OCI-LY1 (cell line): ENCODE measurements at regions not wholly inside any gene's neighbourhood (a gene's known extent, or its start where the extent isn't known, plus 50 kb on each side); places are given as distances from the start of the nearest gene placed in this dataset.

Experiments used
- H2AFZ ChIP-seq: fragments of 200-600 bp; sonication (generic), shearing (Covaris generic); 2 replicates; pipeline ENCODE4 v1.6.0; 2014; ENCODE audit warnings: antibody characterized with exemption, mild to moderate bottlenecking, low read length
- H3F3A ChIP-seq: fragments of 200-600 bp; sonication (generic), shearing (Covaris generic); 2 replicates; pipeline ENCODE4 v1.6.0; 2014; ENCODE audit warnings: mild to moderate bottlenecking, antibody characterized with exemption, low read length, moderate library complexity; ENCODE audit not compliant: insufficient read depth
- H3K27ac ChIP-seq: fragments of 200-600 bp; sonication (generic); 2 replicates; pipeline ENCODE4 v1.5.1; 2014; ENCODE audit warnings: low read length, mixed run types, mild to moderate bottlenecking, low read depth; ENCODE audit not compliant: poor library complexity, severe bottlenecking
- H3K27me3 ChIP-seq: fragments of 200-600 bp; sonication (generic); 2 replicates; pipeline ENCODE4 v1.6.0; 2014; ENCODE audit warnings: antibody characterized with exemption, mild to moderate bottlenecking, low read length, moderate library complexity; ENCODE audit not compliant: insufficient read depth
- H3K36me3 ChIP-seq: fragments of 200-600 bp; sonication (generic); 2 replicates; pipeline ENCODE4 v1.6.1; 2014; ENCODE audit warnings: mild to moderate bottlenecking, antibody characterized with exemption, low read length, moderate library complexity, mixed read lengths; ENCODE audit not compliant: insufficient read depth
- H3K4me1 ChIP-seq: fragments of 200-600 bp; sonication (generic); 2 replicates; pipeline ENCODE4 v1.5.1; 2014; ENCODE audit warnings: mild to moderate bottlenecking, low read length, moderate library complexity; ENCODE audit not compliant: insufficient read depth, severe bottlenecking
- H3K4me2 ChIP-seq: fragments of 200-600 bp; sonication (generic), shearing (Covaris generic); 2 replicates; pipeline ENCODE4 v1.6.1; 2014; ENCODE audit warnings: low read length
- H3K4me3 ChIP-seq: fragments of 200-600 bp; sonication (generic); 2 replicates; pipeline ENCODE4 v1.5.1; 2014; ENCODE audit warnings: low read length, low read depth, mild to moderate bottlenecking, mixed read lengths; ENCODE audit not compliant: poor library complexity, severe bottlenecking
- H3K79me2 ChIP-seq: fragments of 200-600 bp; shearing (Covaris generic); 2 replicates; pipeline ENCODE4 v1.6.1; 2016; ENCODE audit warnings: mixed run types, low read length, mixed read lengths; ENCODE audit not compliant: insufficient read depth
- H3K9ac ChIP-seq: fragments of 200-600 bp; sonication (generic), shearing (Covaris generic); 2 replicates; pipeline ENCODE4 v1.6.1; 2014; ENCODE audit warnings: mild to moderate bottlenecking, low read length, mixed read lengths
- H3K9me2 ChIP-seq: fragments of 200-600 bp; sonication (generic), shearing (Covaris generic); 2 replicates; pipeline ENCODE4 v1.6.1; 2014; ENCODE audit warnings: low read depth, mild to moderate bottlenecking, low read length, mixed read lengths
- H3K9me3 ChIP-seq: fragments of 200-600 bp; shearing (Covaris generic); 2 replicates; pipeline ENCODE4 v1.6.1; 2014; ENCODE audit warnings: low read length, mixed read lengths
- H4K20me1 ChIP-seq: fragments of 200-600 bp; sonication (generic), shearing (Covaris generic); 2 replicates; pipeline ENCODE4 v1.6.0; 2016; ENCODE audit warnings: mild to moderate bottlenecking, low read length; ENCODE audit not compliant: insufficient read depth
- EZH2 ChIP-seq: fragments of 200-600 bp; sonication (generic), shearing (Covaris generic); IDR thresholded peaks from 2 replicates; pipeline ENCODE4 v1.8.0; 2017; ENCODE audit warnings: borderline replicate concordance, mixed run types, mild to moderate bottlenecking, antibody characterized with exemption, low read length, moderate library complexity, mixed read lengths
- TF ChIP-seq, protein P1 (sequence below): fragments of 200-600 bp; sonication (generic), shearing (Covaris generic); IDR thresholded peaks from 2 replicates; pipeline ENCODE4 v1.5.1; 2017; ENCODE audit warnings: mild to moderate bottlenecking, antibody characterized with exemption, low read length, moderate library complexity, mixed read lengths

- H3K36me3 ChIP-seq: no peaks in the 10 kb centered on the region
- H3K9ac ChIP-seq: no peak overlapping the region
- TF ChIP-seq, protein P1, sequence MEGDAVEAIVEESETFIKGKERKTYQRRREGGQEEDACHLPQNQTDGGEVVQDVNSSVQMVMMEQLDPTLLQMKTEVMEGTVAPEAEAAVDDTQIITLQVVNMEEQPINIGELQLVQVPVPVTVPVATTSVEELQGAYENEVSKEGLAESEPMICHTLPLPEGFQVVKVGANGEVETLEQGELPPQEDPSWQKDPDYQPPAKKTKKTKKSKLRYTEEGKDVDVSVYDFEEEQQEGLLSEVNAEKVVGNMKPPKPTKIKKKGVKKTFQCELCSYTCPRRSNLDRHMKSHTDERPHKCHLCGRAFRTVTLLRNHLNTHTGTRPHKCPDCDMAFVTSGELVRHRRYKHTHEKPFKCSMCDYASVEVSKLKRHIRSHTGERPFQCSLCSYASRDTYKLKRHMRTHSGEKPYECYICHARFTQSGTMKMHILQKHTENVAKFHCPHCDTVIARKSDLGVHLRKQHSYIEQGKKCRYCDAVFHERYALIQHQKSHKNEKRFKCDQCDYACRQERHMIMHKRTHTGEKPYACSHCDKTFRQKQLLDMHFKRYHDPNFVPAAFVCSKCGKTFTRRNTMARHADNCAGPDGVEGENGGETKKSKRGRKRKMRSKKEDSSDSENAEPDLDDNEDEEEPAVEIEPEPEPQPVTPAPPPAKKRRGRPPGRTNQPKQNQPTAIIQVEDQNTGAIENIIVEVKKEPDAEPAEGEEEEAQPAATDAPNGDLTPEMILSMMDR: peak; percentile 73
- TF ChIP-seq EZH2: no peak
- H3K9me3 ChIP-seq: no peaks in the 10 kb centered on the region
- H3K4me1 ChIP-seq: no peaks in the 10 kb centered on the region
- H4K20me1 ChIP-seq: no peaks in the 10 kb centered on the region
- no peaks in the 10 kb centered on the region for H3K9me2 ChIP-seq
- no peaks in the 10 kb centered on the region for H3K79me2 ChIP-seq
- H3K27ac ChIP-seq: no peak overlapping the region
- H3K4me2 ChIP-seq: no peak overlapping the region
- H2AFZ ChIP-seq: no peak overlapping the region
- H3F3A ChIP-seq: no peaks in the 10 kb centered on the region
- H3K27me3 ChIP-seq: no peaks in the 10 kb centered on the region
- H3K4me3 ChIP-seq: no peak overlapping the region
Observed at GRCh38 chr6:9412951-9413559, 977.7 kb upstream of the SLC35B3 start.

GRCh38 chr6:9409126-9409525 is 973.8 kb upstream of the SLC35B3 start:
- H3K4me3 ChIP-seq: no peak overlapping the region
- TF ChIP-seq EZH2: no peak
- TF ChIP-seq, protein P1: no peak
- no peaks in the 10 kb centered on the region for H3K4me1 ChIP-seq
- H3K27me3 ChIP-seq: no peaks in the 10 kb centered on the region
- no peak overlapping the region for H3K27ac ChIP-seq
- H3K9ac ChIP-seq: no peak overlapping the region
- no peak overlapping the region for H3K4me2 ChIP-seq
- H3K79me2 ChIP-seq: no peaks in the 10 kb centered on the region
- H4K20me1 ChIP-seq: no peaks in the 10 kb centered on the region
- H3F3A ChIP-seq: no peaks in the 10 kb centered on the region
- H2AFZ ChIP-seq: no peak overlapping the region
- no peaks in the 10 kb centered on the region for H3K9me2 ChIP-seq
- no peaks in the 10 kb centered on the region for H3K9me3 ChIP-seq
- H3K36me3 ChIP-seq: no peaks in the 10 kb centered on the region

GRCh38 chr6:9408402-9409117 is 973.2 kb upstream of the SLC35B3 start:
- Histone ChIP-seq H4K20me1 (no peaks in the 10 kb centered on the region), H3K79me2 (no peaks in the 10 kb centered on the region), H3K27me3 (no peaks in the 10 kb centered on the region), H3K27ac (no peak overlapping the region), H3K36me3 (no peaks in the 10 kb centered on the region), H3K9me3 (no peaks in the 10 kb centered on the region), H3K9ac (no peak overlapping the region), H3K4me1 (no peaks in the 10 kb centered on the region), H3K9me2 (no peaks in the 10 kb centered on the region), H2AFZ (no peak overlapping the region), H3K4me2 (no peak overlapping the region), H3F3A (no peaks in the 10 kb centered on the region), H3K4me3 (no peak overlapping the region)
- TF ChIP-seq EZH2: no peak
- TF ChIP-seq, protein P1: no peak
